Upper lobe of left lung (tissue), 4 donors: ENCODE measurements at regions not wholly inside any gene's neighbourhood (a gene's known extent, or its start where the extent isn't known, plus 50 kb on each side); places are given as distances from the start of the nearest gene placed in this dataset.

Experiments
- EP300 ChIP-seq, 4 donors: sonication (generic); formaldehyde crosslinking; IDR thresholded peaks; one replicate each; pipeline ENCODE4 v1.5.1; 2017; ENCODE audit warnings: antibody characterized with exemption in 4 of 4, control low read depth in 2 of 4
- TF ChIP-seq, protein P1 (sequence below), 6 experiments: fragments of 450-650 bp in 4 of 6; fragments of 200-600 bp in 2 of 6; sonication (generic) in 2 of 6; IDR thresholded peaks; one replicate each; pipeline ENCODE4 v1.5.1; 2016 to 2019; ENCODE audit warnings: antibody characterized with exemption in 6 of 6

DNA sequence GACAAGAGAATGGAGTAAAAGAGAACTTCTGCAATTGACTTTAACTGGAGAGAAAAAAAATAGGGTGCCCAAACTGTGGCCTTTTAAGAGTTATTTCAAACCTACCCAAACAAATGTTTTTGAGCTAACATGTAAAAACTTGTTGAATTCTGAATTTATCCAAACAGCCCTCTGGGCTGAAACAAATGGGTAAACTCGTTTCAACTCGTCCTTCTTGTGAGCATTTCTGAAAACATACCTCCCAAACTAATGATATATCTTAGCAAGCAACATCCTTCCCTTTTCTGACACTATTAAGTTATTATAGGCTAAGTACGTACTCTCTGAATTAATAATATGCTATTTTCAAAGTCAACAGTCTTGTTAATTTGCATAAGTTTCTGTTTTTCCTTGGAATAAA is 793.0 kb upstream of the ACVR2A start:
- TF ChIP-seq, protein P1, sequence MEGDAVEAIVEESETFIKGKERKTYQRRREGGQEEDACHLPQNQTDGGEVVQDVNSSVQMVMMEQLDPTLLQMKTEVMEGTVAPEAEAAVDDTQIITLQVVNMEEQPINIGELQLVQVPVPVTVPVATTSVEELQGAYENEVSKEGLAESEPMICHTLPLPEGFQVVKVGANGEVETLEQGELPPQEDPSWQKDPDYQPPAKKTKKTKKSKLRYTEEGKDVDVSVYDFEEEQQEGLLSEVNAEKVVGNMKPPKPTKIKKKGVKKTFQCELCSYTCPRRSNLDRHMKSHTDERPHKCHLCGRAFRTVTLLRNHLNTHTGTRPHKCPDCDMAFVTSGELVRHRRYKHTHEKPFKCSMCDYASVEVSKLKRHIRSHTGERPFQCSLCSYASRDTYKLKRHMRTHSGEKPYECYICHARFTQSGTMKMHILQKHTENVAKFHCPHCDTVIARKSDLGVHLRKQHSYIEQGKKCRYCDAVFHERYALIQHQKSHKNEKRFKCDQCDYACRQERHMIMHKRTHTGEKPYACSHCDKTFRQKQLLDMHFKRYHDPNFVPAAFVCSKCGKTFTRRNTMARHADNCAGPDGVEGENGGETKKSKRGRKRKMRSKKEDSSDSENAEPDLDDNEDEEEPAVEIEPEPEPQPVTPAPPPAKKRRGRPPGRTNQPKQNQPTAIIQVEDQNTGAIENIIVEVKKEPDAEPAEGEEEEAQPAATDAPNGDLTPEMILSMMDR (IDR thresholded peaks at IDR 0.05) = no peak
- TF ChIP-seq EP300 (IDR thresholded peaks at IDR 0.05) = no peak
